ENCODE measurements at regions not wholly inside any gene's neighbourhood (a gene's known extent, or its start where the extent isn't known, plus 50 kb on each side); places are given as distances from the start of the nearest gene placed in this dataset.

DNA sequence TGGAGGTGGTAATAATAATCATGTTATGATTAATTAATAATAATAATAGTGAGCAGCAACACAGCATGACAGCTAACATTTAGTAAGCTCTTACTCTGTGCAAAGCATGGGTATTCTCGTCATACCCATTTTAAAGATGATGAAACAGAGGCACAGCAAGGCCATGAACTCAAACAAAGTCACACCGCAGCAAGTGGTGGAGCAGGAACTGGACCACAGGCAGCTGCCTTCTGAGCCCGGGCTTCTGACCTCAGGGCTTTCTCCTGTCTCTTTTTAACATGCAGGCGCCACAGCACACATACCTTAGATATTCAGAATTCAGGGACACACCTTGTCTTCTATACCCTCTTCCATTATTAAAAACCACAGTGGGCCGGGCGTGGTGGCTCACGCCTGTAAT is 50.7 kb upstream of the SPATA12 start:
- DNase-seq: no peak

- no peak for DNase-seq
These were observed 51.1 kb upstream of the SPATA12 start for GRCh38 chr3:57009367-57009766.

DNA sequence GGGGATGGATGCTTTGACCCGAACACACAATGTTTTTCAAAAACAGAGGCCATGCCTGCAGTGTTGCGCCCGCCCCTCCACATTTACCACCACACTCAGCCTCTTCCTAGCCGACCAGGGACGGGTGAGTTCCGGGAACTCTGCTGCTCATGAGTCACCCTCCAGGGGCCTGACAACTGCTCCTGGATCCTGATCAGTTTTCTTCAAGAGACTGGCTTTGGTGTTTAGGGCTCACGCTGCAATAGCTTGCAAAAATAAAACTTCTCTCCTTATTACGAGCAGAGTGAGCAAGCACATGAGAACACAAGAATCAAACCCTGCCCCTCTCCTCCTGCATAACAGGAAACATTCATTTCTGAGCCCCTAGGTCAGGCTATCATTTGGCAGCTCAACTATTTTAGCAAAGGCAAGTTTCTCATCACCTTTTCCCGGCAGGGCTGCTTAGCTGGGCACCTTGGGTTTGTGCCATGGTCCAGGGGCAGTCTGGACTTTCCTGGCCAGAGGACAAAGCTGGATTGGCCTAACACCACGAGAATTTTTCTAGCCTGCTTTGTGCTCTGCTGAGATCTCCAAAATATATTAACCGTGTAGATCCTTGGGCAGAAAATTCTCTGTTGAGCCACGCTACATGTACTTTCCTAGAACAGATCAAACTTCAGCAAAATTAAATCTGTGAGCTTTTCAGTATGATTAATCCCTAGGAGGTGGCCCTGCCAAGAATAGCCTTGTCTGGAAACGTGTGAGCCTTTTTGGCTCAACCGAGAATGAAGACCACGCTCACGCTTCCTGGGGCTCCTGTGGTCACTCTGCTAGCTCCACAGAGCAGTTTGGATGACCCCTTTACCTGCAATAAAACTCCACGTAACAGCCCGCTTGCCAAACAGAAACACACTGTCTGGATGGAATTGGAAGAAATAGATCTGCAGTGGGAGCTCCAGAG is 52.7 kb upstream of the SPATA12 start:
- DNase-seq: peak; percentile 53

DNA sequence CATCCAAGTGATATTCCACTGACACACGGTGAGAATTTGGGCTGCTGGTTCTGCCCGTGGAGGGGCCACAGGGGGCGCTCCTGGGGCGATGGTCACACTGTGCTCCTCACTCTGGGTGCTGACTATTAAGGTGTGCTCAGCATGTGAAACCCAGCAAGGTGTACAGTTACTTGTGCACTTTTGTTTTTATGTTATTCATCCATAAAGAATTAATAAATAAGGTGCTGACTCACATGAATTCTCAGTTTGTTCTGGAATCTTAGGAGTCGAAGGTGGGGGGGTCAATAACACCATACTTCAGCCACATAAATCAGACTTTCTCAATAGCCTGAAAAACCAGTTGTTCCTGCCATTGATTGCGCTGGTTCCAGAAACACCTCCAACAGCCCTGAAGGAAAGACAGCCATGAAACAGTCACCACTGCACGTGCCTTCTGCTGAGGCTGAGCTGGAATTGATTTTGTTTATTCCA is 53.5 kb upstream of the SPATA12 start:
- no peak for DNase-seq

GRCh38 chr3:57006179-57006657 is 54.2 kb upstream of the SPATA12 start:
- DNase-seq: no peak

DNA sequence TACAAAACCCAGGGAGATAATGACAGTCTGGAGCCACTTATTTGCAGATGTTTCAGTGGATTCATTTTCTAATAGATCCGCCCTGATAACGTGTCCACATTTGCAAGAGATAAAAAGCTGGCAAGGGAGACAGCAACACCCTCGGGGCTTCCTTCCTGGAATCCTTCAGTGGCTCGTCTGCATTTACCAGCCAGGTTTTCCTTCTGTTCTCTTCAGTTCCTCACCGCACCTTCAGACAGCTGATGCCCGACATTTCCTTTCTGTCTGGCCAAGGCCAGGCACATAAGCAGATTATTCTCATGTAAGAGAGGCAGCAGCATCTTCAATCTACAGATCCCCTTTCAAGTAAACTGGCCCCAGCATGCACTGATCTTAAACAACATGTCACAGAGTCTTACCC is 56.2 kb upstream of the SPATA12 start:
- DNase-seq: no peak

DNA sequence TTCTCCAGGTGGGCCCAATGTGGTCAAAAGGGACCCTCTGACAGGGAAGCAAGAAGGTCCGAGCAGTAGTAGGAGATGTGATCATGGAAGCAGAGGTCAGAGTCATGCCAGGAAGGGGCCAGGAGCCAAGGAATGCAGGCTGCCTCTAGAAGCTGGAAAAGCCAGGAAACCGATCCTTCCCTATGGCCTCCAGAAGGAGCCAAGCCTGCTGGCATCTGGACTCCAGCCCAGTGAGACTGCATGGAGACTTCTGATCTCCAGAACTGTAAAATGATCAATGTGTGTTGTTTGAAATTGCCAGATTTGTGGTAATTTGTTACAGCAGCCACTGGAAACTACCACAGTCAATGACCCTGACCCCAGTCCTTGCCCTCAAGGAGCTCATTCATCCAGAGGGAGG is 56.8 kb upstream of the SPATA12 start:
- no peak for DNase-seq

- DNase-seq: no peak
These were observed 59.1 kb upstream of the SPATA12 start for GRCh38 chr3:57001356-57001755.

DNA sequence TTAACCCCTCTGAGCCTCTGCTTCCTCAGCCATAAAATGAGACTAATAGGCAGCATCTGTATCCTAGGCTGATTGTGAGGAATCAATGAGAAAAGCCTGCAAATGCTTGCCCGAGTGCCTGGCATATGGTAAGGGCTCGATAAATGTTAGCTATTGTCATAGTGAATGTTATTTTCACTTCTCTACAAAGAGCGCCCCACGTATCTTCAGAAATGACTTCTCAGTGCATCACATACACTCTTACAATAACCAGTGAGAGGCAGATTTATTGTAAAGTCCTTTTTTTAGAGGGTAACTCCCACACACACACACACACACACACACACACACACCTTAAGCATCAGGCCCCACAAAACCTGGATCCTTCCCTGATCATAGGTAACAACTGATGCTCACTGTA is 60.5 kb upstream of the SPATA12 start:
- DNase-seq: no peak

DNA sequence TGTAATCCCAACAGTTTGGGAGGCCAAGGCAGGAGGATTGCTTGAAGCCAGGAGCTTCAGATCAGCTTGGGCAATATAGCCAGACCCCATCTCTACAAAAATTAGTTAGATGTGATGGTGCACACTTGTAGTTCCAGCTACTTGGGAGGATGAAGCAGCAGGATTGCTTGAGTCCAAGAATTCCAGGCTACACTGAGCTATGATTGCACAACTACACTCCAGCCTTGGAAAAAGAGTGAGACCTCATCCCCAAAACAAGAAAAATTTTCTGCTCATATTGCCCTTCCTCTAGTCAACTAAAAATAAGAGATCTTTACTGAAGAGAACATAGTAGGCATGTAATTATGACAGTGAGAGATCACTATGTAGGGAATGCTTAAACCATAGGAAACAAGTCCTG is 60.9 kb upstream of the SPATA12 start:
- no peak for DNase-seq

- no peak for DNase-seq
These were observed 62.4 kb upstream of the SPATA12 start for GRCh38 chr3:56998076-56998529.

DNA sequence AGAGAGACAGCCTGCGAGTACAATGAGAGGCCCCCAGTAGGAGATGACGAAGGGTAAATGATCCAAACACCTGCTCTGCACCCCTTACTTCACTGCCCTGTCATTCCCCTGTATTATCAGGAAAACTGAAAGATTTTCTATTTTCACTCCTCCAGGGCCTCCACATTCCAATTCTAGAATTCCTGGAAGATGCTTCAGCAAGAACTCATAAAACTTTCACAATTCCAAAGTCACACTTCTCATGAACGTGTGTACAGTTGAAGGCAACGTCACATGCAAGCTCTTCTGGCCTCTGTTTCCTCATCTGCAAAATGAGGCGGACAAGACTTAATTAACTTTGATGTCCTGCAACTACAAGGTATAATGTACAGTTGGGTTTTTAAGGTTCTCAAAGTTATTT is 62.8 kb upstream of the SPATA12 start:
- DNase-seq: no peak

DNA sequence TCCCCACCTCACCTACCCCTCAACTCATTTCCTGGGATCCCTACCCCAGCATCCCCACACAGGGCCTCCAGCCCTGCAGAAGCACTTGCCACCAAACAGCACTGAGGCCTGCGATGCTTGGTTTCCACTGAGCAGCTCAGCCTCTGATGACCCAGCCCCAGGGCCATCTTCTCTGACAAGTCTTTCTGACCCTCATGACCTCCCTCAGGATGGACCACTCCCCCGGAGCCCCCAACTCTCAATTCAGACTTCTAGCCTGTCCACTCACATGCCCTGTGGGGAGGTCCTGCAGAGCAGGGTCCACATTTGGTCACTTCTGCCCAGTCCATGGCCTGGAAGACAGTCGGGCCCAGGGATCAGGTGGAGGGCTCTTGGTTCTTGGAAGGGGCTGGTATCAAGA is 63.4 kb upstream of the SPATA12 start:
- no peak for DNase-seq

DNA sequence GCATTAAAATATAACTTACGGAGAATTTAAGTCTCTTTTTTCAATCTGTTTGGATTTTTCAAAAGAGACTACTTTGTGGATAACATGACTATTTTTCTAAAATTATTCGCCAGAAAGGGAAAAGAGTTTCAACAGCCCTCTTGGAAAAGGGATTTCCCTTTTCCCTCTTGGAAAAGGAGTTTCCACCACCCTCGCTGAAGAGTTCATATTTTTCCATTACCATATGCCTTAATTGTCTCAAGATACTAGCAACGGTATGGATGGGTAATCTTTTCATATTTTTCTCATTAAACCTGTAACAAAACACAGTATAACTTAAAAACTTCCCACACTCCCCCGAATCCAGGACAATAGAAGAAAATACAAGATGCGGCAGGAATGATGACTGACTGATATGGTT is 66.1 kb upstream of the SPATA12 start:
- no peak for DNase-seq

DNA sequence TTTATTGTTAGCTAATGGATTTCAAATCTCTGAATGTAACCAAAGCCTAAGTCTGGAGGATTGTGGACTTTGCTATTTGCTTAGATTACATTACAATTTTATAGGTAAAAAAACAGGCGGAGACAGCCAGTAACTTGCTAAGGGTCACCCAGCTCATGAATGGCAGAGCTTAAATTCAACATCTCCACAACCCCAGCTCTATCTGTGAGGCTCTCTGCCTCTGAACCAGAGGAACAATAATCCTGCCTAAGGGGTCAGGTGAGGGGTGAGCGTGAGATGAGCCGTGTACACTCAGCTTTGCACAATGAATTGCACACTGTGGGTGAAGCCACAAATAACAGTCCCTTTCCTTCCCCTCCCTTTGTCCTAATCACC is 69.8 kb upstream of the SPATA12 start:
- DNase-seq: peak; percentile 13

DNA sequence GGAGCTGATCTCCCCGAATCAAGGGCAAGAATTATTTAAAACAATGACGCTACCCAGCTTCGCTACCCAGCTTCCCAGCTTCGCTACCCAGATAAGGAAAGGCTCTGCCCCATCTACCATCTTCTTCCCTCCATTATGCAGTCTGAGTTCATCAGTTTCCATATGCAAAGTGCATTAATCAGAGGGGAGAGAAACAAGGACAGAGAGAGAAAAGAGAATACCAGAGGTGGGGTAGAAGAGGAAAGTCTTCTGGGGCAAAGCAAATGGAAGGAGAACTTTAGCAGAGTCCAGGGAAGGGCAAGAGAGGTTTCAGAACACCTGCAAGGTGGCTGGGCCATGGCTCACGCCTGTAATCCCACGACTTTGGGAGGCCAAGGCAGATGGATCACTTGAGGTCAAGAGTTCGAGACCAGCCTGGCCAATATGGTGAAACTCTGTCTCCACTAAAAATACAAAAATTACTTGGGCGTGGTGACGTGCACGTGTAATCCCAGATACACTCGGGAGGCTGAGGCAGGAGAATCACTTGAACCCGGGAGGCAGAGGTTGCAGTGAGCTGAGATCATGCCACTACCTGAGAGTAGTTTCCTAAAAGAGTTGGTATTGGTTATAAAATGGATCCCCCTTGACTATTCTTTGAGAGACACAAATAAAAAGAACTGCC is 70.4 kb upstream of the SPATA12 start:
- DNase-seq: no peak

DNA sequence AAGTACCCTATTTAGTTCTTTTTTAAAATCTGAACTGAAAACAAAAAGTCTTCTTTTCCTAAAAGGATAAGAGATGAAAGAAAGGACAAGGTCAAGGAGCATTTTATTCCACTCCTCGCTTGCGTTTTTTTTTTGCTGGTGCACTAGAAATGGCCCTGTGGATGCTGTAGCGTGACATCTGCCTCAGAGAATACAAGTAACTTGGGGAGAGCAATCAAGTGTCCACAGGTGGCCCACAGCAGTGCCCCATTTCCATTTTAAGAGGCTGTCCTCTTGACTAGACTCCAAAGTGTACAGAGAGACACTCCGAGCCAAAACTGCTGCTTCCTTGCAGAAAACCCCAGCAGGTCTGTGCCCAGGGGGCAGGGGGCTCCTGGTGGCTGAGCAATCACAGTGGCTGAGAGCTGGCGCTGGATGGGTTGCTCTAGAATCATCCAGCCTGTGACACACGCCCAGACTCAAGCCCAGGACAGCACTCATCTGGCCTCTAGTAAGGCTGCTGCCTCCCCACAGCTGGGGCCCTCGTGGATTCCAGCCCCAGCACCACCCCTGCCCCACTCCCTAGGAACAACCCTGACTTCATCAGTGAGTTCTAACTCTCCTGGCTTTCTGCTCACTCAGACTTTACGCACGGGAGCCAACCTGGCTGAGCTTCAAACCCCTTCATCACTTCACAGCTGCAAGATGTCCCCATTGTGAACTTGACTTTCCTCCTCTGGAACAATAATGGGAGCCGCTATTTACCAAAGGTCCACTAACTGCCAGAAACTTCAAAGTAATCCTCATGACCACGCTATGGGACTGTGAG is 71.1 kb upstream of the SPATA12 start:
- no peak for DNase-seq

DNA sequence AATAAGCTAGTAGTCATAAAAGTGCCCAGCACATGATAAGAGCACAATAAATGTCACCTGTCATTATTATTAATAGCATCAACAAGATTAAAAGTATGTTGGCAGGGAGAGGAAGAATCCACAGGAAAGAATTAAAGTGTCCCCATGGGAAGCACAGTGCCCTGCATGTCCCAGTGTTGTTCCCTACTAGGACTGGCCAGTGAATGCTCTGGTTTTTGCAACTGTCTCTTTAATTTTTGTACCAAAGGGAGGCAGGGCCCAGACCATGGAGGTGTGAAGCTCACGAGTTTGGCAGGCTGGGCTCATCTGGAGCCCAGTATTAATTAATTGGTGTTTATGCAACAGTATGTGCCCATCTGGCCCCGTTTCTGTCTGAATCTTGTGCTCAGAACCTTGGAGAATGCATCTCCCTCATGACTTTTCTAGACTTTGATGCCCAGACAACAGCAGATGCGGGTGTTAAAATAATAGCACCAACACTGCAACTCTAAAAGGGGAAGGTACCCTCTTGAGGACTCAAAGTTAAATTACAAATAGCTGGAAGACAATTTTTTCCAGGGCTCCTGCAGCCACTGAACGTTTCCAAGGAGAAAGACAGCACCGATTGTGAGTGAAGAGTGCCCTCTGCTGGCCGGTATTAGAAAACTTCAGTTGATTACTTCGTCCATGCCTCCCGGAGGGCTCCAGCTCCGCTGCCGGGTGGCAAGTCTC is 71.9 kb upstream of the SPATA12 start:
- DNase-seq: peak; percentile 61

DNA sequence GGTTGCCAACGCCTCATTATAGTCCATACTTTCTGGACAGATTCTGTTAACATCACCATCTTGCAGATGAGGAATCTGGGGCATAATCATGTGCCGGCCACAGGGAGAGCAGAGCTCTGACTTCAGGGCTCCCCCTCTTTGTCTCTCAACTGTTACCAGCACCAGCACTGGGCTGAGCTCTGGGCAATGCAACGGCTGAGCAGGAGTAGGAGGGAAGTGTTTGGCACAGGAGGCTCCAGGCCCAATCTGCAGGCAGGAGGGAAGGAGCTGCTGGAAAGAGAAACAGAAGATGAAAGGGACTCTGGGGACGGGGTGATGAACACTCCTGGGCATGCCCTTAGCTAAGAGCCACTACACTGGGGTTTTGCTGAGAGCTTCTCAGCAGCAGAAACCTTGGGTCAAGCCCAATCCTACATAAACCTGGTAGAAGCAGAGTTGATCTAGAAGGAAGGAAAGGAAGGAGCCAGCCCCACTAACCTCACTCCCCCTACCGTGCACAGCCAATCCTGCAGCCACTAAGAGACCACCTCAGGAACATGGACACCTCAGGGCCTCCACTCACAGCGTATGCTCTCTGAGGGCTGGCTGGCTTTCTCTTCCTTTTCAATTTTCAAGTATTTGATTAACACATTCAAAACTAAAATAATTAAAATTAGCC is 73.1 kb upstream of the SPATA12 start:
- DNase-seq: peak; percentile 5

DNA sequence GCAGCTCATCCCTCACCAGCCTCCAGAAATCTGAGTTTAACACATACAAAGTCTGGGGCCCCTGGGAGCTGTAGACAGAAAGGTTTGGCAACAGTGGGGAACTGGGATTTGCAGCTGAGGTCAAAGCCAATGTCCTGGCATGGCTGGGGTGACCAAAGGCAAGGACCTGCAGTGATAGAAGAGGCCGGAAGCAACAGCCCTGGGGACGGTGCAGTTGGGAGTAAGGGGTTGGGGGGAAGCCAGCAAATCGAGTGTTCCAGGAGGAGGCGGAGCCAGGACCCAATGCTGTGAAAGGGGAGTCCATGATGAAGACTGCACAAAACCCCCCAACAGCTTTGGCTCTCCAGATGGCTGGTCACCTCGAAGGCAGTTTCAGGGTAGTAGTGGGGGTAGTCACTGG is 74.1 kb upstream of the SPATA12 start:
- DNase-seq: no peak

GRCh38 chr3:56985878-56986277 is 74.6 kb upstream of the SPATA12 start:
- peak; percentile 59 for DNase-seq

DNA sequence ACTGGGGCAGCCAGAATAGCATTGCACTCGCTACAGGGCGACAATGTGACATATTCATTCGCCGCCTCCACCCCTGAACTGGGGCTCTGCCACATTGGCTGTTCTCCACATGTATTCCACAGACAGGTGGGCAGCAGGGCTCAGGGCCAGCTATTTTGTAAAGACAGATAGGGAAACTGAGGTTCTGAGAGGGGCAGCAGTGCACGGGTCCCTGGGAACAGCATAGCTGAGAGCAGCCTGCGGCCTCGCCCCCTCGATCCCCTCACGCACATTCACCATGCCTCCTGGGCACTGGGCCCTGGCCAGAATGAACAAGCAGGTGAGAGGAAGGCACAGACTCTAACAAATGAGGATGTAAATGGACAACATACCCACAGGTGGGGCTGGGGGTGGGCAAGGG is 75.0 kb upstream of the SPATA12 start:
- DNase-seq: no peak

All from MV-4-11 (cell line).